ENCODE measurements at regions not wholly inside any gene's neighbourhood (a gene's known extent, or its start where the extent isn't known, plus 50 kb on each side); places are given as distances from the start of the nearest gene placed in this dataset.

DNA sequence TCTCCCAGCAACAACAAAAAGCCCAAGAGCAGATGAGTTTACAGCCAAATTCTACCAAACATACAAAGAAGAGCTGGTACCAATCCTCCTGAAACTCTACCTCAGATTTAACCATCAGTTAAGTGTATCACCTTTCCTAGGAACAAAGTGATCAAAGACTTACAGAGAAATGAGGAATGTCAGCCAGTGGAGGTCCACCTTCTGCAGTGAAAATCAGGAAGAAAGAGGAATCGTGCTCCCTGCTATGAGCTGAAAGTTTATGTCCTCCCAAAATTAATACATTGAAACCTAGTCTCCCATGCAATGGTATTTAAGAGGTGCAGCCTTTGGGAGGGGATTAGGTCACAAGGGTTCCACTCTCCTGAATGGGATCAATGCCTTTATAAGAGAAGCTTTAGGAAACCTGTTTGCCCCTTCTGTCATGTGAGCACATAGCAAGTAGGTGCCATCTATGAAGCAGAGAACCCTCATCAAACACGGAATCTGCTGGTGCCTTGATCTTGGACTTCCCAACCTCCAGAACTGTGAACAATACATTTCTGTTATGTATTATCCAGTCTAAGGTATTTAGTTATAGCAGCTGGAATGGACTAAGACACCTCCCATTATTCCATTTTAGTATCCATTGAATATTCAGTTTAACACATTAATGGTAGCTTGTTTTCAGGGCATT lies 139.0 kb upstream of the FZD8 start:
- no peak for TF ChIP-seq POLR2A (IDR thresholded peaks at IDR 0.05)
- TF ChIP-seq, protein P1, sequence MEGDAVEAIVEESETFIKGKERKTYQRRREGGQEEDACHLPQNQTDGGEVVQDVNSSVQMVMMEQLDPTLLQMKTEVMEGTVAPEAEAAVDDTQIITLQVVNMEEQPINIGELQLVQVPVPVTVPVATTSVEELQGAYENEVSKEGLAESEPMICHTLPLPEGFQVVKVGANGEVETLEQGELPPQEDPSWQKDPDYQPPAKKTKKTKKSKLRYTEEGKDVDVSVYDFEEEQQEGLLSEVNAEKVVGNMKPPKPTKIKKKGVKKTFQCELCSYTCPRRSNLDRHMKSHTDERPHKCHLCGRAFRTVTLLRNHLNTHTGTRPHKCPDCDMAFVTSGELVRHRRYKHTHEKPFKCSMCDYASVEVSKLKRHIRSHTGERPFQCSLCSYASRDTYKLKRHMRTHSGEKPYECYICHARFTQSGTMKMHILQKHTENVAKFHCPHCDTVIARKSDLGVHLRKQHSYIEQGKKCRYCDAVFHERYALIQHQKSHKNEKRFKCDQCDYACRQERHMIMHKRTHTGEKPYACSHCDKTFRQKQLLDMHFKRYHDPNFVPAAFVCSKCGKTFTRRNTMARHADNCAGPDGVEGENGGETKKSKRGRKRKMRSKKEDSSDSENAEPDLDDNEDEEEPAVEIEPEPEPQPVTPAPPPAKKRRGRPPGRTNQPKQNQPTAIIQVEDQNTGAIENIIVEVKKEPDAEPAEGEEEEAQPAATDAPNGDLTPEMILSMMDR (IDR thresholded peaks at IDR 0.05), result no peak
- no peak for TF ChIP-seq POLR2AphosphoS5 (IDR thresholded peaks at IDR 0.05)
- no peak for TF ChIP-seq EP300 (IDR thresholded peaks at IDR 0.05)
